K562 (cell line): ENCODE measurements at regions not wholly inside any gene's neighbourhood (a gene's known extent, or its start where the extent isn't known, plus 50 kb on each side); places are given as distances from the start of the nearest gene placed in this dataset.

Experiments
- BMI1 ChIP-seq: fragments of 150-350 bp; IDR thresholded peaks from 2 replicates; pipeline ENCODE4 v1.6.1; 2014; ENCODE audit warnings: low read length
- CTCF ChIP-seq, 3 experiments: IDR thresholded peaks in 2 of 3; conservative IDR thresholded peaks in 1 of 3; 2 replicates each; pipeline ENCODE4 v1.5.1; 2011 to 2012; ENCODE audit warnings: low read length in 3 of 3, mild to moderate bottlenecking in 3 of 3, control low read depth in 2 of 3, improper control_type of control experiment in 1 of 3, inconsistent platforms in 1 of 3, low read depth in 1 of 3, mixed read lengths in 1 of 3, moderate library complexity in 1 of 3; ENCODE audit not compliant: insufficient read depth in 2 of 3
- EZH2 ChIP-seq: IDR thresholded peaks from 2 replicates; pipeline ENCODE4 v1.6.1; 2012; ENCODE audit warnings: low read depth, mild to moderate bottlenecking, inconsistent platforms, low read length, borderline replicate concordance
- FOXK1 ChIP-seq: sonication (generic); formaldehyde crosslinking; IDR thresholded peaks from 2 replicates; pipeline ENCODE4 v1.8.0; 2022; ENCODE audit warnings: missing genetic modification reagents, mild to moderate bottlenecking, borderline replicate concordance
- HNRNPH1 ChIP-seq: fragments of 200-400 bp; formaldehyde crosslinking; optimal IDR thresholded peaks from 2 replicates; pipeline ENCODE3; 2017; ENCODE audit warnings: low read depth, mild to moderate bottlenecking, low read length, moderate library complexity
- L3MBTL2 ChIP-seq: fragments of 450-650 bp; IDR thresholded peaks from 2 replicates; pipeline ENCODE4 v1.6.1; 2016; ENCODE audit warnings: mild to moderate bottlenecking, moderate library complexity
- MXI1 ChIP-seq: IDR thresholded peaks from 2 replicates; pipeline ENCODE4 v1.6.1; 2011; ENCODE audit warnings: low read depth, mild to moderate bottlenecking, improper control_type of control experiment, low read length
- POLR2A ChIP-seq: fragments of 450-650 bp; conservative IDR thresholded peaks from 2 replicates; pipeline ENCODE4 v1.6.1; 2016
- ZBTB43 ChIP-seq: sonication (generic); formaldehyde crosslinking; IDR thresholded peaks from 2 replicates; pipeline ENCODE4 v1.8.0; 2023; ENCODE audit warnings: mild to moderate bottlenecking, missing genetic modification reagents
- TF ChIP-seq, protein P1 (sequence below), 2 experiments: fragments of 450-650 bp in 1 of 2; sonication (generic) in 1 of 2; formaldehyde crosslinking in 1 of 2; IDR thresholded peaks in 1 of 2; conservative IDR thresholded peaks in 1 of 2; 2 replicates each; pipeline versions ENCODE4 v1.6.1 to v1.8.1; 2016 to 2023; ENCODE audit warnings: mild to moderate bottlenecking in 2 of 2, moderate library complexity in 2 of 2, inconsistent platforms in 1 of 2, missing genetic modification reagents in 1 of 2
- TF ChIP-seq, protein P2 (sequence below), 2 experiments: fragments of 200-800 bp in 1 of 2; sonication (Bioruptor generic) in 1 of 2; sonication (generic) in 1 of 2; formaldehyde crosslinking in 1 of 2; IDR thresholded peaks in 1 of 2; conservative IDR thresholded peaks in 1 of 2; 2 replicates each; pipeline versions ENCODE4 v1.5.0 to v1.6.1; 2016 to 2020; ENCODE audit warnings: missing compliant biosample characterization in 1 of 2, missing genetic modification characterization in 1 of 2, missing genetic modification reagents in 1 of 2

- no peak for TF ChIP-seq ZBTB43 (CRISPR knock-in tag)
- TF ChIP-seq, protein P1, sequence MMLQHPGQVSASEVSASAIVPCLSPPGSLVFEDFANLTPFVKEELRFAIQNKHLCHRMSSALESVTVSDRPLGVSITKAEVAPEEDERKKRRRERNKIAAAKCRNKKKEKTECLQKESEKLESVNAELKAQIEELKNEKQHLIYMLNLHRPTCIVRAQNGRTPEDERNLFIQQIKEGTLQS (IDR thresholded peaks at IDR 0.05), result no peak
- TF ChIP-seq, protein P1 (CRISPR knock-in tag; conservative IDR thresholded peaks at IDR 0.05), result no peak
- TF ChIP-seq L3MBTL2, result no peak
- no peak for TF ChIP-seq CTCF (IDR thresholded peaks at IDR 0.05 in 2 of 3, conservative IDR thresholded peaks at IDR 0.05 in 1 of 3; ENCODE audit: insufficient read depth in 2 of 3, low read depth in 1 of 3, low read length in 3 of 3)
- no peak for TF ChIP-seq MXI1
- TF ChIP-seq HNRNPH1, result no peak
- no peak for TF ChIP-seq POLR2A
- no peak for TF ChIP-seq BMI1
- no peak for TF ChIP-seq FOXK1
- TF ChIP-seq, protein P2, sequence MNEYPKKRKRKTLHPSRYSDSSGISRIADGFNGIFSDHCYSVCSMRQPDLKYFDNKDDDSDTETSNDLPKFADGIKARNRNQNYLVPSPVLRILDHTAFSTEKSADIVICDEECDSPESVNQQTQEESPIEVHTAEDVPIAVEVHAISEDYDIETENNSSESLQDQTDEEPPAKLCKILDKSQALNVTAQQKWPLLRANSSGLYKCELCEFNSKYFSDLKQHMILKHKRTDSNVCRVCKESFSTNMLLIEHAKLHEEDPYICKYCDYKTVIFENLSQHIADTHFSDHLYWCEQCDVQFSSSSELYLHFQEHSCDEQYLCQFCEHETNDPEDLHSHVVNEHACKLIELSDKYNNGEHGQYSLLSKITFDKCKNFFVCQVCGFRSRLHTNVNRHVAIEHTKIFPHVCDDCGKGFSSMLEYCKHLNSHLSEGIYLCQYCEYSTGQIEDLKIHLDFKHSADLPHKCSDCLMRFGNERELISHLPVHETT (CRISPR knock-in tag; conservative IDR thresholded peaks at IDR 0.05 in 1 of 2, IDR thresholded peaks at IDR 0.05 in 1 of 2), result no peak
- TF ChIP-seq EZH2, result no peak
Observed at GRCh38 chr15:31727612-31728011, 302.7 kb upstream of the CHRNA7 start.
